ENCODE measurements at regions not wholly inside any gene's neighbourhood (a gene's known extent, or its start where the extent isn't known, plus 50 kb on each side); places are given as distances from the start of the nearest gene placed in this dataset.

- DNase-seq (ENCODE audit: low read depth) = no peak
- no peak overlapping the region for H3K4me3 ChIP-seq (ENCODE audit: low read length)
- no peak for TF ChIP-seq CTCF (IDR thresholded peaks at IDR 0.05; ENCODE audit: insufficient read depth, low read depth, low read length, missing control alignments)
Measured at GRCh38 chr3:110905121-110905520, 166.5 kb upstream of the NECTIN3 start.

GRCh38 chr3:110909839-110910238 lies 161.8 kb upstream of the NECTIN3 start:
- no peak for DNase-seq (ENCODE audit: low read depth)
- no peak for TF ChIP-seq CTCF (IDR thresholded peaks at IDR 0.05; ENCODE audit: insufficient read depth, low read depth, low read length, missing control alignments)
- no peak overlapping the region for H3K4me3 ChIP-seq (ENCODE audit: low read length)

DNA sequence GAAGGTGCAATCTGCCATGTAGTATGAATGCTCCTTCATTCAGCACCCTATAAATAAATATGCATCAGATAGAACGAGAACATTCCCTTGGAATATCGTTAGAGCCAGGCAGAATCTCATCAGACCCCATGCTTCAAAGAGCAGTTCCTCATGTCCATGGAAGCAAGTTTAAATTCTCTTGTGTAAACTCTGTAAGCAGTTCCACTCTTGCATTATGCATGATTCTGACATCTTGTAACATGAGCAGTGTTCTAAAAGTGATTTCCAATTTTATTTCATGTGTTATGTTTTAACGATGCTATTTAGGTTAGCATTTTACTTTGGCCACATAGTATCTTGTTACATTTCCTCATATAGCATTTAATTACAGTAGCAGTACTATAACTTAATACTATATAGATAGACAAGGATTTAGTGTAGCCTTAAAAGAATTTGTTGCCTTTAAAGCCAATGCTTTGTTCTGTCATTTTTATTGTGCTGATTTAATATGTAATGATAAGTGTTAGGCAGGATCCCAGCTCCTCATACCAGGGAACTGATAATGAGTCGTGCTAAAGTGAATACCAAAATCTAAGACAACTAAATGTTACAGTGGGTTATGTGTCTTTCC lies 161.2 kb upstream of the NECTIN3 start:
- H3K4me3 ChIP-seq (ENCODE audit: low read length) = no peak overlapping the region
- no peak for TF ChIP-seq CTCF (IDR thresholded peaks at IDR 0.05; ENCODE audit: insufficient read depth, low read depth, low read length, missing control alignments)
- DNase-seq (ENCODE audit: low read depth) = no peak

DNA sequence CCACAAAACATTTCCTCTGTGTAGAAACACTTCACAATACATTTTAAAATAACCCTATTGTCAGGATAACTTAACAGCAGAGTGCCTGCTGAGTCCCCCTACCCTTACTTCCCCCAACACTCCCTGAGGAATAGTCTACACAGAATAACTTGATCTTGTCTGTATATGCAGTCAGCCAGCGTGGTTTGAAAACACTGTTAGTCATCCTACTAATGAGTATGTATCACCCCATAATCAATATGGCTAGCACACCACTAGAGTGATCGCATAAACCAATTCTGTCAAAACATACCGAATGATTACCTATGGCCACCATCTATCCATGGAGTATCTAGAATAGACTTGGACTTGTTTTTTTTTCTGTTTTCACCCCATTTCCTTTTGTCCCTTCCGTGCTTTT lies 152.7 kb upstream of the NECTIN3 start:
- TF ChIP-seq CTCF (IDR thresholded peaks at IDR 0.05; ENCODE audit: insufficient read depth, low read depth, low read length, missing control alignments) = no peak

DNA sequence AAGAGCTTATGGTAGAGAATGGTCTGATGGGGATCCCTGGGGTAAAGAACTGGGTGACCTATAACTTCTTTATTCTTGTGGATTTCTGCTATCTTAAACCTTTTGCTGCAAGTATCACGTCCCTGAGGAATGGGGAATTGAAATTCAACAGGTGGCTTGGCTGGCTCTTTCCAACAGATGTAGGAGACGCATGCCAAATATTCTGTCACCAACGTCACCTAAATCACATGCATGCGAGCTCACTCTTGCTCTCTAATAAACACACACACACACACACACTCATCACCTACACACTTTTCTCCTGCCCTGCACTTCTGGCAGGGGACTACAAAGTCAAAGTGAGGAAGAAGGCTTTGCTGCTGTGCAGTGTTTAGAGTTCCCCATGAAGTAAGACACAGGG lies 145.8 kb upstream of the NECTIN3 start:
- no peak for DNase-seq (ENCODE audit: low read depth)
- no peak for TF ChIP-seq CTCF (IDR thresholded peaks at IDR 0.05; ENCODE audit: insufficient read depth, low read depth, low read length, missing control alignments)
- no peak overlapping the region for H3K4me3 ChIP-seq (ENCODE audit: low read length)

More for the DNA sequence above, 152.7 kb upstream of the NECTIN3 start:
- DNase-seq (ENCODE audit: low read depth) = no peak
- no peak overlapping the region for H3K4me3 ChIP-seq (ENCODE audit: low read length)

GRCh38 chr3:110928016-110928662 lies 143.5 kb upstream of the NECTIN3 start:
- no peak for TF ChIP-seq CTCF (IDR thresholded peaks at IDR 0.05; ENCODE audit: insufficient read depth, low read depth, low read length, missing control alignments)
- DNase-seq (ENCODE audit: low read depth) = no peak
- H3K4me3 ChIP-seq (ENCODE audit: low read length) = no peak overlapping the region

- H3K4me3 ChIP-seq (ENCODE audit: low read length) = no peak overlapping the region
- no peak for TF ChIP-seq CTCF (IDR thresholded peaks at IDR 0.05; ENCODE audit: insufficient read depth, low read depth, low read length, missing control alignments)
- peak; percentile 14 for DNase-seq (ENCODE audit: low read depth)
Measured at GRCh38 chr3:110929816-110930215, 141.8 kb upstream of the NECTIN3 start.

All from epithelial cell of esophagus (primary cell).